ENCODE measurements at regions not wholly inside any gene's neighbourhood (a gene's known extent, or its start where the extent isn't known, plus 50 kb on each side); places are given as distances from the start of the nearest gene placed in this dataset.
"Not testable (repeated sequence)": the region's sequence is repeated elsewhere in the genome, so short reads cannot be mapped to it uniquely, and the experiment has no call there.

GRCh38 chr12:115320451-115320850 lies 636.5 kb upstream of the TBX3 start:
- DNase-seq, result no peak

- DNase-seq, result no peak
These were observed 635.6 kb upstream of the TBX3 start for GRCh38 chr12:115319446-115320040.

- no peak for DNase-seq
These were observed 630.0 kb upstream of the TBX3 start for GRCh38 chr12:115313929-115314328.

- DNase-seq, result no peak
These were observed 628.9 kb upstream of the TBX3 start for GRCh38 chr12:115312901-115313300.

GRCh38 chr12:115311875-115312274 lies 627.9 kb upstream of the TBX3 start:
- no peak for DNase-seq

- DNase-seq, result no peak
These were observed 624.9 kb upstream of the TBX3 start for GRCh38 chr12:115308918-115309317.

- no peak for DNase-seq
These were observed 622.4 kb upstream of the TBX3 start for GRCh38 chr12:115306380-115306779.

- DNase-seq, result no peak
These were observed 621.9 kb upstream of the TBX3 start for GRCh38 chr12:115305867-115306266.

GRCh38 chr12:115305275-115305674 lies 621.3 kb upstream of the TBX3 start:
- DNase-seq, result no peak

GRCh38 chr12:115303723-115304309 lies 619.8 kb upstream of the TBX3 start:
- no peak for DNase-seq

GRCh38 chr12:115297445-115297844 lies 613.5 kb upstream of the TBX3 start:
- no peak for DNase-seq

- no peak for DNase-seq
These were observed 612.7 kb upstream of the TBX3 start for GRCh38 chr12:115296613-115297198.

- no peak for DNase-seq
These were observed 611.9 kb upstream of the TBX3 start for GRCh38 chr12:115295886-115296285.

GRCh38 chr12:115294453-115295133 lies 610.6 kb upstream of the TBX3 start:
- no peak for DNase-seq

GRCh38 chr12:115285429-115285828 lies 601.5 kb upstream of the TBX3 start:
- not testable (repeated sequence) for DNase-seq

GRCh38 chr12:115273456-115273855 lies 589.5 kb upstream of the TBX3 start:
- no peak for DNase-seq

- no peak for DNase-seq
These were observed 584.5 kb upstream of the TBX3 start for GRCh38 chr12:115268451-115268850.

GRCh38 chr12:115267891-115268290 lies 583.9 kb upstream of the TBX3 start:
- no peak for DNase-seq

GRCh38 chr12:115267464-115267863 lies 583.5 kb upstream of the TBX3 start:
- no peak for DNase-seq

GRCh38 chr12:115264605-115265004 lies 580.6 kb upstream of the TBX3 start:
- DNase-seq, result no peak

- DNase-seq, result no peak
These were observed 577.9 kb upstream of the TBX3 start for GRCh38 chr12:115261691-115262398.

Measured in renal pelvis (tissue), 1 donor.